ENCODE measurements at regions not wholly inside any gene's neighbourhood (a gene's known extent, or its start where the extent isn't known, plus 50 kb on each side); places are given as distances from the start of the nearest gene placed in this dataset.

DNA sequence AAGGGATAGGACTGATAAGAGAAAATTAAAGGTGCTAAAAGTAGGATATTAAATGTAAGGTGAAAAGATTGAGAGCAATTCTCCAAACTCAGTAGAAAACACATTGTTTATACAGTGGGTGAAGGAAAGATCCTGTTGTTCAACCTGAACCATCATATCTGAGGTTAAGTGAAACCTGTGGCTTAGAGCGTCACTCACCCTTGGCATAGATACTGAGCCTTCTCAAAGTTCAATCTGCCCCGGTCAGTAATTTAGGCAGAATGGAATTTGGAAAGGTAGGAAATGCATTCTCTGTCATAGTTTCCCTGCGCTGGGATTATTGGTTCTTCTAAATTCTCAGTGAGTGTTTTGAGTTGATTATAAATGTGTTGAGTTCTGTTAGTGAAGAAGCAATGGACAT lies 456.2 kb upstream of the NMUR2 start:
- Histone ChIP-seq H3K4me3 (ENCODE audit: extremely low read depth, insufficient read depth, low read length, poor library complexity, severe bottlenecking) (no peak overlapping the region), H3K4me1 (ENCODE audit: control insufficient read depth, insufficient read depth, low read length, poor library complexity, severe bottlenecking) (peaks cover 17% of the 10 kb centered on the region), H3K27ac (ENCODE audit: low read depth, low read length, severe bottlenecking) (no peak overlapping the region), H3K36me3 (ENCODE audit: control insufficient read depth, insufficient read depth, low read length) (no peaks in the 10 kb centered on the region), H3K9me3 (ENCODE audit: control insufficient read depth, low read length) (no peaks in the 10 kb centered on the region)
- WGBS, 2 experiments (ENCODE audit: insufficient coverage in 2 of 2), result 85 to 100% methylated on average over 2 of the region's 3 CpGs

DNA sequence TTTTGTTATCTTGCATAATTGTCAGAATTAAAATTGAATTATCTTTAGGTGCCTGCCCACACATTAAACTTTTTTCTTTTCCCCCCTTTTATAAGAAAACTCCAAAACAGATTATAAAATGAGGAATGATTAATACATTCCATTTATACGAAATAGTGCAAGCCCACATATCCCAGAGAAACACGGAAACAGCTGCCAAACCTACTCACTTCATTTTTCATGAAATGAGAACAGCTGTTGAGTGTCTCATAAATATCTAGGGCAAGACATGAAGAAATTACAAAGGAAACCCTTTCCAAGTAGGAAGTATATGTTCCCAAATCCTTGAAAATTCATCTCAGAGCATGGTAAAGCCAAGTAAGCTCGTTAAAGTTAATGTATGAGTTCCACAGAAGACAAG lies 459.4 kb upstream of the NMUR2 start:
- H3K4me1 ChIP-seq (ENCODE audit: control insufficient read depth, insufficient read depth, low read length, poor library complexity, severe bottlenecking), result no peaks in the 10 kb centered on the region
- H3K9me3 ChIP-seq (ENCODE audit: control insufficient read depth, low read length), result no peaks in the 10 kb centered on the region
- 100% methylated on average over 1 of the region's 3 CpGs; no CpG with 5 or more reads in 1 of the 2 experiments for WGBS, 2 experiments (ENCODE audit: insufficient coverage in 2 of 2)
- no peaks in the 10 kb centered on the region for H3K36me3 ChIP-seq (ENCODE audit: control insufficient read depth, insufficient read depth, low read length)
- no peak overlapping the region for H3K27ac ChIP-seq (ENCODE audit: low read depth, low read length, severe bottlenecking)
- H3K4me3 ChIP-seq (ENCODE audit: extremely low read depth, insufficient read depth, low read length, poor library complexity, severe bottlenecking), result no peak overlapping the region

DNA sequence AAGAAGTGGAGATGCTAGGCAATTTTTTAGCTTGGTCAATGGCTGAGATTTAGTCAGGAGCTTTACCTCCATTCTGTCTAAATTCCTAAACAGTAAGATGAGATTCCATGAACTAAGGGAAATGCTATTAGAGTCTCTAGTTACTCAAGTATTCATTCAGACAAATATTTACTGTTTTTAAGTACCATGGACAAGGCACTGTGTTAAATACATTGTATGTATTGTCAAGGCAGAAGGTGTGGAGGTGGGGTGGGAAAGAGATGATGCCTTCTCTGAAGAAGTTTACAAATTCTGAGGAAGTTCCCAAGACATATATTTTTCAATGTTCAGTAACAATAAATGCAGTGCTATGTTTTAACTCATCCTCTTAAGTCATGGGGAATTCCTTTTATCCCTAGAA lies 459.9 kb upstream of the NMUR2 start:
- Histone ChIP-seq H3K9me3 (ENCODE audit: control insufficient read depth, low read length) (no peaks in the 10 kb centered on the region), H3K27ac (ENCODE audit: low read depth, low read length, severe bottlenecking) (no peak overlapping the region), H3K4me1 (ENCODE audit: control insufficient read depth, insufficient read depth, low read length, poor library complexity, severe bottlenecking) (no peaks in the 10 kb centered on the region), H3K4me3 (ENCODE audit: extremely low read depth, insufficient read depth, low read length, poor library complexity, severe bottlenecking) (no peak overlapping the region), H3K36me3 (ENCODE audit: control insufficient read depth, insufficient read depth, low read length) (no peaks in the 10 kb centered on the region)

DNA sequence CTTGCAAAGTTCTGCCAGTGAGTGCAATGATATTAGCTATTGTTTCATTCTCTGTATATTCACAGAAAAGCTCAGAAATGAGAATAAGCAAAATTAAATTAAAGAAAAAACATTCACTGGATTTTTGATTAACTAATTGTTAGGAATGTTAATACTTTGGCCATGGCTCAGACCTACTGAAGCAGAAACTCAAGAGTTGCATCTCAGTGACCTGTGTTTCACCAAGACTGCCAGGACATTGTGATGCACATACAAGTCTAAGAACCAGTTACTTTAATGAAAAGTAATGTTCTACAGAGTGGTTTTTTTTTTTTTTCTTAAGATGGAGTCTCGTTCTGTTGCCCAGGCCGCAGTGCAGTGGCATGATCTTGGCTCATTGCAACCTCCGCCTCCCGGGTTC lies 464.9 kb upstream of the NMUR2 start:
- no CpG with 5 or more reads among the region's 4 CpGs for WGBS, 2 experiments (ENCODE audit: insufficient coverage in 2 of 2)

DNA sequence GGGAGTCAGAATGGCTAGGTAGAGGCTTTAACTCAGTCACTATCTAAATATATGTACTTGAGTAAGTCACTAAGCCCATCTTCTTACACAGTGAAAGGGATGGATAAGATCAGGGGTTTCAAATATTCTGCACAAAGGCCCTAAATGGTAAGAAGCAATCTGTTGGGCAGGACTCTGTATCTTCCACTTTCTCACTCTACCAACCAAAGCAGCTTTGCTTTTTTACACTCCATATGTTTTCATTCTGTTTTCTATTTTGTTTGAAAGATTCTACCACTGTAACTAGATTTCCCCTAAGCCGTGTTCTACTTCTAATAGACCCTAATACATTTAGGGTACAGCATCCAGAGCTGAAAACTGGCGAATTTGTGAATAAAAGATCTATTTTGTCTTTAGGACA lies 477.5 kb upstream of the NMUR2 start:
- Histone ChIP-seq H3K36me3 (ENCODE audit: control insufficient read depth, insufficient read depth, low read length) (no peaks in the 10 kb centered on the region), H3K4me3 (ENCODE audit: extremely low read depth, insufficient read depth, low read length, poor library complexity, severe bottlenecking) (no peak overlapping the region), H3K27ac (ENCODE audit: low read depth, low read length, severe bottlenecking) (no peak overlapping the region), H3K4me1 (ENCODE audit: control insufficient read depth, insufficient read depth, low read length, poor library complexity, severe bottlenecking) (no peaks in the 10 kb centered on the region), H3K9me3 (ENCODE audit: control insufficient read depth, low read length) (no peaks in the 10 kb centered on the region)
- no CpG with 5 or more reads among the region's 2 CpGs for WGBS, 2 experiments (ENCODE audit: insufficient coverage in 2 of 2)

More for the DNA sequence above, 464.9 kb upstream of the NMUR2 start:
- Histone ChIP-seq H3K9me3 (ENCODE audit: control insufficient read depth, low read length) (no peaks in the 10 kb centered on the region), H3K4me1 (ENCODE audit: control insufficient read depth, insufficient read depth, low read length, poor library complexity, severe bottlenecking) (no peaks in the 10 kb centered on the region), H3K36me3 (ENCODE audit: control insufficient read depth, insufficient read depth, low read length) (no peaks in the 10 kb centered on the region), H3K27ac (ENCODE audit: low read depth, low read length, severe bottlenecking) (no peak overlapping the region), H3K4me3 (ENCODE audit: extremely low read depth, insufficient read depth, low read length, poor library complexity, severe bottlenecking) (no peak overlapping the region)

DNA sequence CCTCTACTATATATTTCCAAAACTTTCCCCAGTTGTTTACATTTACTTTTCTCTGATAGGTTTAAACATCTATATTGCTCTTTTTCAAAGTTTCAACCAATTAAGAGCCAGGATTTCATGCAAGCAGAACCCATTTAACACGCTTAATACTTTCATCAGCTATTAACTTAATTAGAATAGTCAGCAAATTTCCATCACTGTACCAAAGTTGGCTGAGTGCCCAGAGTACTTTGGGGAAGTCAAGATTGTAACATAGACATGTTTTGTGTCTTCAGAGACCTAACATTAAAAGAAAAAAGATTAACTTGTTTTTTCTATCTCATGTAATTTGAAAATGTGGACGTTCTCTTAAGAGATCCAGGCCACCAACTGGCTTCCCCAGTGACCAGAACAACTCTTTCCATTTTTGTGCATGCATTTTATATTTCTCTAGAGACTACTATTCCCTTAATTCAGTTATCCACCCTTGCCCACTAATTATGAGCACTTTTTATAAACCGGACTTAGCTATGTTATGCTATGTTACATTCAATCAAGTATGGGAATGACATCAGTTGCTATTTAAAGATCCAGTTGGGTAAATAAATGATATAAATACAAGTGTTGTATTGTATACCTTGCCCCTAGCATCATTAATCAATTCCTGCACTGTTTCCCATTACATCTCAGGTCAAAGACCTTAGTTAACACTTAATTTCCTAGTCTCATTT lies 478.1 kb upstream of the NMUR2 start:
- no peak overlapping the region for H3K27ac ChIP-seq (ENCODE audit: low read depth, low read length, severe bottlenecking)
- H3K9me3 ChIP-seq (ENCODE audit: control insufficient read depth, low read length), result no peaks in the 10 kb centered on the region
- no peaks in the 10 kb centered on the region for H3K4me1 ChIP-seq (ENCODE audit: control insufficient read depth, insufficient read depth, low read length, poor library complexity, severe bottlenecking)
- H3K36me3 ChIP-seq (ENCODE audit: control insufficient read depth, insufficient read depth, low read length), result no peaks in the 10 kb centered on the region
- H3K4me3 ChIP-seq (ENCODE audit: extremely low read depth, insufficient read depth, low read length, poor library complexity, severe bottlenecking), result no peak overlapping the region
- no CpG with 5 or more reads among the region's 3 CpGs for WGBS, 2 experiments (ENCODE audit: insufficient coverage in 2 of 2)

DNA sequence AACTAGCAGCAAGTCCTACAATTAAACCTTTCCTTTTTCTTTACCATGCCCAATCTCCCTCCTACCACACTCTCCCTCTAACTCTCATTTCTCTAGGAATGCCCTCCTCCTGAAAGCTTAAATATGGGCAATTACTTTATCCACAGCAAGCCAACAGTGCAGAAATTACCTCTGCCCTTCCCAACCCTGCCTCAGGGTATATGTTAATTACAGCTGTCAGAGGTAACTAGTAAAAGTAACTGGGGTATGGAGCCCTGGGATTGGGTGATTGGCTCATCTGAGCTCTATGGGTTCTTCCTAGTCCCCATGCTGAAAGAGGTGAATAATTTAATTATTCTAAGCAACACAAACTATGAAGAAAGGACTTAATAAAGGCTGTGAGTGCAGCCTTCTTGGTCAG lies 478.9 kb upstream of the NMUR2 start:
- Histone ChIP-seq H3K36me3 (ENCODE audit: control insufficient read depth, insufficient read depth, low read length) (no peaks in the 10 kb centered on the region), H3K9me3 (ENCODE audit: control insufficient read depth, low read length) (no peaks in the 10 kb centered on the region), H3K4me3 (ENCODE audit: extremely low read depth, insufficient read depth, low read length, poor library complexity, severe bottlenecking) (no peak overlapping the region), H3K4me1 (ENCODE audit: control insufficient read depth, insufficient read depth, low read length, poor library complexity, severe bottlenecking) (no peaks in the 10 kb centered on the region), H3K27ac (ENCODE audit: low read depth, low read length, severe bottlenecking) (no peak overlapping the region)

DNA sequence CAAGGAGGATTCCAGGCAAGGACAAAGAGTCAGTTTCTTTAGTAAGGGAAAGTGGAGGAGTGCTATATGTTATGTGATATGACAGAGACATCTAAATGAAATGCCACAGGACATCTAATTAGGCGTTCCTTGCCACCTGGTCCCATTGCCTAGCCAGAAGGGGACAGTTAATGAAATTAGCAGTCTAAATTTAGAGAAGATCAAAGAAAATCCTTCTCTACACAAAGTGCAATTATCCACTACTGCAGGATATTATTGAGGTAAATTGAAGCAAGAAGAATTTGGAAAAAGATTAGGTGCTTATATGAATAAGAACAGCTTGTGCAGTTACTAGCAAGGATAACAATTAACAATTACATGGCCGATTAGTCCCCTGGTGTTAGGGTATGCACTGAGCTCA lies 495.3 kb upstream of the NMUR2 start:
- H3K36me3 ChIP-seq (ENCODE audit: control insufficient read depth, insufficient read depth, low read length), result no peaks in the 10 kb centered on the region
- H3K4me1 ChIP-seq (ENCODE audit: control insufficient read depth, insufficient read depth, low read length, poor library complexity, severe bottlenecking), result no peaks in the 10 kb centered on the region
- H3K4me3 ChIP-seq (ENCODE audit: extremely low read depth, insufficient read depth, low read length, poor library complexity, severe bottlenecking), result no peak overlapping the region
- no peaks in the 10 kb centered on the region for H3K9me3 ChIP-seq (ENCODE audit: control insufficient read depth, low read length)
- no peak overlapping the region for H3K27ac ChIP-seq (ENCODE audit: low read depth, low read length, severe bottlenecking)
- no CpG with 5 or more reads among the region's 2 CpGs for WGBS, 2 experiments (ENCODE audit: insufficient coverage in 2 of 2)

DNA sequence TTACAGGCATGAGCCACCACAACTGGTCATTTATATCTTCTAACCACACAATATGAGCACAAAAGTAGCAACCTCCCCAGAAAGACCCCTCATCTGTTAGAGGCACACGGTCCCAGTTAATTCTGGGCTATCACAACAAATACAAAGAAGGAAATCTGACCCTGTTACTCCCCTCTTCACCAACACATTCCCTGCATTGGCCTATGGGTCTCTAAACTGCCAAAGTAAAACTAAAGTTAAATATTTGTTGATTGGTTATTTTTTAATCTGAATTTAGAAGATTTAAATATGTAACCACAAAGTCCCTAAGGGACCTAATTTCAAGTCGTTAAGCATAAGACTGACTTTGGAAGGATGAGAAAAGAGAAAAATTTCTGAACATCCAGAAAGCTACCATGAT lies 496.7 kb upstream of the NMUR2 start:
- Histone ChIP-seq H3K4me3 (ENCODE audit: extremely low read depth, insufficient read depth, low read length, poor library complexity, severe bottlenecking) (no peak overlapping the region), H3K36me3 (ENCODE audit: control insufficient read depth, insufficient read depth, low read length) (no peaks in the 10 kb centered on the region), H3K4me1 (ENCODE audit: control insufficient read depth, insufficient read depth, low read length, poor library complexity, severe bottlenecking) (no peaks in the 10 kb centered on the region), H3K9me3 (ENCODE audit: control insufficient read depth, low read length) (no peaks in the 10 kb centered on the region), H3K27ac (ENCODE audit: low read depth, low read length, severe bottlenecking) (no peak overlapping the region)
- 67 to 100% methylated on average over 1 of the region's 2 CpGs for WGBS, 2 experiments (ENCODE audit: insufficient coverage in 2 of 2)

DNA sequence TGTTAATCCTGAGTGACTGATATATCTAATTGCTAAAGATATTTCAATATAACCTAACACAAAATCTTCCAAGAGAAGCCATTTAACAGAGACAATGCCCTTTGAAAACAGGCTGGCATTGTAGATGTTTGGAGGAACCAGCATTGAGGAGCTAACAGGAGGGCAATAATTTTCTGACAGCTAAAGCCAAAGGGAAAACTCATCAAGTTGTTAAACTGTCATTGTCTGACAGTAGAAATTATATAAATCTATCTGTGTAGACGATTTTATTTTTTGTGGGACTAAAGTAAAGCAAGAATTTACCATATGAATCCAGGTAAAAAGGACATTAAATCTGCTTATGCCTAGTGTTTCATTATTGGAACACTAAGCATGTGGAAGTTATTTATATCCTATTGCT lies 500.2 kb upstream of the NMUR2 start:
- WGBS, 2 experiments (ENCODE audit: insufficient coverage in 2 of 2), result no CpG with 5 or more reads among the region's 1 CpG
- no peaks in the 10 kb centered on the region for H3K9me3 ChIP-seq (ENCODE audit: control insufficient read depth, low read length)
- H3K4me1 ChIP-seq (ENCODE audit: control insufficient read depth, insufficient read depth, low read length, poor library complexity, severe bottlenecking), result no peaks in the 10 kb centered on the region
- H3K36me3 ChIP-seq (ENCODE audit: control insufficient read depth, insufficient read depth, low read length), result no peaks in the 10 kb centered on the region
- H3K4me3 ChIP-seq (ENCODE audit: extremely low read depth, insufficient read depth, low read length, poor library complexity, severe bottlenecking), result no peak overlapping the region
- no peak overlapping the region for H3K27ac ChIP-seq (ENCODE audit: low read depth, low read length, severe bottlenecking)

DNA sequence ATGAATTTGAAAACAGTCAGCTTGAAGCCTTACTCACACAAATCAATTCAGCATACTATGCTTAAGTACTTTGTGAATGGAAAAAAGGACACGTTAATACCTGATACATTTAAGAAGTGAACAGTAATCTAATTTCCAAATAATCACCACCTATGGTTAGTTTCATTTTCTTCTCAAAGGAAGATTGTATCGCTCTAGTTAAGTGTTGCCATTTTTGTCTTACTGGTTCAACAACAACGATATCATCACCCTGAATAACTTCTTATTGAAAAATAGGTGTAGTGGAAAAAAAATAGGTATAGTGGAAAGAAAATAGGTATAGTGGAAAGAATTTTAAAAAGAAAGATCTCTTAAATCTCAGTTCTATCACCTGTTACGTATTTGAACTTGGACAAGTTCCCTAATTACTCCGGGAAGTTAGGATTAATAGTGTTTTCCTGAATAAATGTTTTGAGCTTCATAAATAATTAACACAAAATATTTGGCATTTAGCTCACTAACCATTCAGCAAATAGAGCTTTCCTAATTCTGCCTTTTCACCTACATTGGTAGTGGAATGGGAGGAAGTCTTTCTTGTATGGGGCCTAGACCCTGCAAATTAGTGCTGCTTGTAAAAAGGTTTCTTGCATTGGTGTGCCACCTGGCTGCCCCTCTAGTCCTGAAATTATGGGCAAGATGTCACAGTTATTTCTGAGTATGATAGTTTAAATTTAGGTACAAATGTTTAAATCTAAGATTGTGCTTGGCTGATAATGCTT lies 502.6 kb upstream of the NMUR2 start:
- H3K9me3 ChIP-seq (ENCODE audit: control insufficient read depth, low read length), result no peaks in the 10 kb centered on the region
- no CpG with 5 or more reads among the region's 5 CpGs for WGBS, 2 experiments (ENCODE audit: insufficient coverage in 2 of 2)
- H3K4me1 ChIP-seq (ENCODE audit: control insufficient read depth, insufficient read depth, low read length, poor library complexity, severe bottlenecking), result no peaks in the 10 kb centered on the region
- H3K27ac ChIP-seq (ENCODE audit: low read depth, low read length, severe bottlenecking), result no peak overlapping the region
- no peaks in the 10 kb centered on the region for H3K36me3 ChIP-seq (ENCODE audit: control insufficient read depth, insufficient read depth, low read length)
- no peak overlapping the region for H3K4me3 ChIP-seq (ENCODE audit: extremely low read depth, insufficient read depth, low read length, poor library complexity, severe bottlenecking)
